ENCODE measurements at regions not wholly inside any gene's neighbourhood (a gene's known extent, or its start where the extent isn't known, plus 50 kb on each side); places are given as distances from the start of the nearest gene placed in this dataset.

DNA sequence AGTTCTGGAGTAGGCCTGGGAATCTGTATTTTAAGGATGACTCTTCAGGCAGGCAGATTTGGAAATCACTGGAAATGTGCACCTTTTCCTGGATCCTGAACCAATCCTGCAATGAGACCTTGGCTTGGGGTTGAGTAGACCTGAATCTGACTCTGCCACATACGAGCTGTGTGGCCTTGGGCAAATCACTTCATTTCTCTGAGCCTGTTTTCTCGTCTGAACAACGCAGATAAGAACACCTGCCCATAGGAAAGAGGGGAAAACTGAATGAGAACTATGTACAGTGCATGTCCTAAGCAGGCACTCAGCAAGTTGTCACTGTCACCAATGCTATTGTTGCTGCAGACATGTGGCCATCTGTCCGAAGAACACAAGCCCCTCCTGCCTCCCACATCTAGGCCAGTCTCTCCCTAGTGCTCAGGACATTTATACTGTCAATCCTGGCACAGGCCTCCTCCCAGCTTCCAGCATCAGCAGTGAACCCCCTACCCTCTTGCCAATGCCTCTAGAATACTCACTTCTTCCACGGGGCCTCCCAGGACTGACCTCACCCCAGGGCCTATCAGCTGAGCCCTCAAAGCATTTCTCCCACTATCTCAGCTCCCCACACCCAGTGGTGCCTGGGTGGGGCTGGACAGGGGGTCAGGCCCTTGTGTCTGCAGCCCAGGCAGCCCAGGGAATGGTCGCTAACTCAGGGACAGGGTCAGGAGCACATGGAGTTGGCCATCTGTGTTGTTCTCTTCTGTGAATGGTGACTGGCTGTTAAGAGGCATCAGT lies 88.8 kb upstream of the ZBTB40 start:
- no peak for DNase-seq

DNA sequence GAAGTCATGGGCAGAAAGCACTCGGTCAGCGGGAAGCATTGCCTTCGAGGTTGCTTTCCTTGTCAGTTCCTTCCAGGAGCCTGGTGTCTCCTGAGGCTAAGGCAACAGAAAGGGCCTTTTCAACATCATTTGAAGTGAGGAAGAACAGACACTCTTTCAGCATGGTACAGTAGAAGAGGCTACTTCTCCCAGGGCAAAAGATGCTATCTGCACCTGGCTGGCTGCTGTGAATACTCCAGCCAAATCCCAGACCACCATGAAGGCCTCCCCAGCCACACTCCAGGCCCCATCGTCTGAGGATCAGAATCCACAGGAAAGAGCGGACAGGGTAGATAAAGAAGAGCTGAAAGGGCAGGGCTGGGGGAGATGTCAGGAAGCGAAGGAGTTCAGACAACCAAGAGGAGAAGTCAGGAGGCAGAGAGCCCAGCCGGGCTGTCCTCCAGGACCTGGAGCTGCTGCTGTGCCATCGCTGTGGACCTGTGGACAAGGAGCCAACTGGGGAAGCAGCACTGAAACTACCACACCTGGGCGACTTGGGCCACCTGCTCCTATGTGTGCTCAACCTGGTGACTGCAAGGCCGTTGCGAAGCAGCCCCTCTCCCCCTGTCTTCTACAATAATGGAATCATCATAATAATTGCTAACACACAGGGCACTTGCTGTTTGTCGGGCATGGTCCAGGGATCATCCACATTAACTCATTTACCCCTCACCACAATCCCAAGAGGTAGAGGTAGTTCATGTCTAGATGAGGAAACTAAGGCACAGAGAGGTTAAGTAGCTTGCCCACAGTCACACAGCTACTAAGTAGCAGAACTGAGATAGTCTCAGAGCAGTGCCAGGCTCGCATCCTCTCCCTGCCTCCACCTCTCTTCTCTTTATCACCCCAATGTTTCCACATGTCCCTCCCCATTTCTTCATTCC lies 88.0 kb upstream of the ZBTB40 start:
- DNase-seq, result no peak

DNA sequence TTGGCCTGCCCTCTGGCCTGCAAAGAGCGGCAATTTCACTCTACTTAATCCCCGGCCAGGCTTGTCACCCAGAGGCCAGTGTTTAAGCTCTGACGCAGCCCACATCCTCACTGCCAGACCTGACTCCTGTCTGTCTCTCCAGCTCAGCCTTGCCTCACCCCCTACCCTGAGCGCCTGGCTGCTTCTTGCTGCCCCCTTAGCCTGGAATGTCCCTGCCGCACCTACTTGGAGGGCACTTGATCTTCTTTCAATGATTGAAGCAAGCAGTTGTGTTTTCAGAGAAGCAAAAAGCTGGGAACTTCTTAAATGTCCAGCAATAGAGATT lies 87.4 kb upstream of the ZBTB40 start:
- DNase-seq, result no peak

DNA sequence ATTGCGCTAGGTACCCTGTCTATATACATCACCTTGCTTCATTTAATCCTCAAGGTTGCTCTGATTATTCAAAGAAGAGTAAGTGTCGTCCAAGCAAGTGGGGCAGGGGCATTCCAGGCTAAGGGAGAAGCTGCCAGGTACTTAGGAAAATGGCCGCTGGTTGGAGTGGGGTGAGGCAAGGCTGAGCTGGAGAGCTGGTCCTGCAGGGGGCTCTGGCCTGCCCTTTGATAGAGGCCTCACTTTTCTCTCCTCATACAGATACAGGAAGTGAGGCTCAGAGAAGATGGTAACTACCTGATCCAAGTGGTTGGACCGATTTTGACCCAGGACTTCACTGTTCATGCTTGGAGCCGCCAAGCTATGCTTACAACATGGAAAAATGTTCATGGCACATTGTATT lies 86.9 kb upstream of the ZBTB40 start:
- DNase-seq, result no peak

DNA sequence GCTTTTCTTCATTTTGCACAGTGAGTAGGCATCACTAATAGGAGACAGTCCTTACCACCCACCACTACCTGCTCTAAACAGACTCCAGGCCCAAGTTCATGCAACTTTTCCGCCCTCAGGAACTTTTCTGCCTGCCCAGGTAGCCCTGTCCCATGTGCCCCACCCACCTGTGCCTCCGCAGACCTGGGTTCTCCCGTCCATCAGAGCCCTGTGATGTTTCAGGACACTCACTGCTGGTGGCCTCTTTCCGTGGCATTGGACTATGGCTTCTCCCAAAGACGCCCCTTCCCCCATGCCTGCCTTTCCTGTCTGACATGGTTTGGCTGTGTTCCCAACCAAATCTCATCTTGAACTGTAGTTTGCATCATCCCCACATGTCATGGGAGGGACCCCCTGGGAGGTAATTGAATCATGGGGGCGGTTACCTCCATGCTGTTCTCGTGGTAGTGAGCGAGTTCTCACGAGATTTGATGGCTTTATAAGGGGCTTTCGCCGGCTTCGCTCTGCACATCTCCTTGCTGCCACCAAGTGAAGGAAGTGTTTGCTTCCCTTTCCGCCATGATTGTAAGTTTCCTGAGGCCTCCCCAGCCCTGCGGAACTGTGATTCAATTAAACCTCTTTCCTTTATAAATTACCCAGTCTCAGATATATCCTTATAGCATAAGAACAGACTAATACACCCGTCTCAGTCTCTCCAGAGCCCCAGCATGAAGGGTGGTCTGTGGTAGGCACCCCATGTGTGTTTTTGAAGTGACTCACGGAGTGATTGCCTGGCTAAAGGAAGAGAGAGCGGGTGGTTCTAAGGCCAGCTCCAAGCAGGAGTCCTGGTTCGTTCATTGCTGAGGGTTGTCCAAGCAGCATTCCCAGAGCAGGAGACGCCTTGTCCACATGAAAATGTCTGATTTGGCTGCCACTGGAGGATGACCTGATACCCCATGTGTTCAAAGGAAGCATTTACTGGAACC lies 86.0 kb upstream of the ZBTB40 start:
- DNase-seq, result no peak

DNA sequence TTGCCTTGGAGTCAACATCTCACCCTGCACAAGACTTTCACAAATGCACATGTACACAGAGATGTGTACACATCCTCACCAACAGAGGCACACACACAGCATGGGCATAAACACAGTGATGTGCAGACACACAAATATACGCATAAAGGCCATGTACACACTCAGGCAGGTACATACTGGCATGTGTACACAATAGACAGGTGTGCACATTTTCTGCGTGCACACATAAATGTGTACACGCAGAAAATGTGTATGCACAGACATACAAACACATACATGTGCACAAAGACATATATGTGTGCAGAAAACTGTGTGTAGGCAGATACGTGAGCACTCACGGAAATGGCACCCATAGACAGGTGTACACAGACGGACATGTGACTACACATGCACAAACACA lies 85.3 kb upstream of the ZBTB40 start:
- DNase-seq, result no peak

DNA sequence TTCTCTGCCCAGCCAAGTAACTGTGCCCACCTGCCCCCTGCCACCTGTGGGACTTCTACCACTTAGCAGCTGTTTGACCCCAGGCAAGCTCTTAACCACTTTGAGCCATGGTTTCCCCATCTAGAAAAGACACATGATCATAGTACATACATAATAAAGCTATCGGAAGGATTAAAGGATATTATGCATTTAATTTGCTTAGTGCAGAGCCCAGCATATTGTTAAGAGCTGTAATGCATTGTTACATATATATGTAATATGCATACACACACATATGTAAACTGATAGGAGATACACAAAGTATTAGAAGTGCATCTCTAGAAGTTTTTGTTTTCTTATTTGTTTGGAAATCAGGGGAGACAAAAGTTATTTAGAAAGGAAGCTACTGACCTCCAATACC lies 83.5 kb upstream of the ZBTB40 start:
- no peak for DNase-seq

DNA sequence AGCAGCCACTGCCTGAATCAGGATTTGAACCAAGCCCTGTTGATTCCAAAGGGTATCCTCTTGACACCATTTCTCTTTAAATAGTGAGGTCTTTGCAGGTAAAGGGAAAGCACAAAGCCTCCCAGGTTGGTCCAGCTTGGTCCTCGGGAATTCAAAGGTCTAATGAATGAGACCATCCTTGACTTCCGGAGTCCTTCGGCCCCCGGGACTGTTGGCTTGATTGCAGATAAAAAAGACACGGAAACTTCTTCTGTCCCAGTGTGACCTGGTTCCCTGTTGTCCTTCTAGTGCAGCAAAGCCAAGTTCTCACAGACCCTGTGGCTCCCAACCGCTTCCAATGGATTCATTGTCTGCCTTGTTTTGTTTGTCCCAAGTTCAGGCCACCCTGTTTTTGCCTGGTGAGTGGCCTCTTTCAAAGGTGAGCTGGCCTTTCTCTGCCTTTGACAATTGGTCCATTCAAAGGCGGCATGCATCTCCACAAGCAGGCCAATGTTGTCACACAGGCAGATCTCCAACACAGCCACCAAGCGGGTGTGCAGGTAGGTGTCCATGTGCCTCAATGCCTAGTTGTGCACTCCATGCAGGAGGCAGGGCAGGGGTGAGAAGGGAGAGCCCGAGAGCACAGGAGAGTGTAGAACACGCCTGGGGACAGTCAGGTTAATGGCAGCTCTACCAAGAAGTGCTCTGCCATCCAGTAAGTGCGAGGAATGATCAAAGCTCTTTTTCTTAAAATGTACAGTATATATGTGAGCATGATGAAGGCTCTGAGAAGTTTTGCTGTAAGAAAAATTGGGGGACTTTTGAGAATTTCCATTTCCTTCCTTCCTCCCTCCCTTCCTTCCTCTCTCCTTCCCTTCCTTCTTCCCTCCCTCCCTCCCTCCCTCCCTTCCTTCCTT lies 82.1 kb upstream of the ZBTB40 start:
- DNase-seq, result no peak

DNA sequence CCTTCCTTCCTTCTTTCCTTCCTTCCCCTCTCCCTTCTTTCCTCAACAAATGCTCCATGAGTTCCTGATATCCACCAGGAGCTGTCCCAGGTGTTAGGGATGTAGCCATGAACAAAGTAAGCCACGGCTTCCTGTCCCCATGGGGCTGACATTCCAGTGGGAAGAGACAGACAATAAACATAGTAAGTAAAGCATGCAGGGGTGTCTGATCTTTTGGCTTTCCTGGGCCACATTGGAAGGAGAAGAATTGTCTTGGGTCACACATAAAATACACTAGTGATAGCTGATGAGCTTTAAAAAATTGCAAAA lies 81.5 kb upstream of the ZBTB40 start:
- DNase-seq, result no peak

DNA sequence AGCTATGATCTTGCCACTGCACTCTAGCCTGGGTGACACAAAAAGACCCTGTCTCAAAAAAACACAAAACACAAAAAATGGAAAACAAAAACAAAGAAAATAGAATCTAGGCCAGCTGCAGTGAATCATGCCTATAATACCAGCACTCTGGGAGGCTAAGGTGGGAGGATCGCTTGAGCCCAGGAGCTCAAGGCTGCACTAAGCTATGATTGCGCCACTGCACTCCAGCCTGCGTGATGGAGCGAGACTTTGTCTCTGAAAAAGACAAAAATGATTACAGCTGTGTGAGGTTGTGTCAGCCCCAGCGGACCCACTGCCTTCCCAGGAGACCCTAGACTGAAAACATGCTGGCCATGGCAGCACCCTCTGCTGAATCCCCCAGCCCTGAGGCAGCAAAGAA lies 80.2 kb upstream of the ZBTB40 start:
- DNase-seq, result no peak

DNA sequence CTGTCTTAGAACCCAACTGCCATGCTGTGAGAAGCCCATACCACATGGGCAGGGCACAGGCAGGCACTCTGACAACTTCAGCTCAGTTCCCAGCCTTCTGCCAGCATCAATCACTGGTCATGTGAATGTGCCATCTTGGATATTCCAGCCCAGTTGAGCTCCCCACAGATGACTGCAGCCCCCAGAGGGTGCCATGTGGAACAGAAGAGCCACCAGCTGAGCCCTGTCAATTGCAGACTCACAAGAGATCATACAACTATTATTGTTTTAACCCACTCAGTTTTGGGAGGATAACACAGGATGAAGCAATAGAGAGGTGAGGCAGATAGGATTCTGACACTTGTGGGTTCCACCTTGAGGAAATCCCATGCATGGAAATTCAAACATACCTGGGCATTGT lies 78.4 kb upstream of the ZBTB40 start:
- DNase-seq, result no peak

DNA sequence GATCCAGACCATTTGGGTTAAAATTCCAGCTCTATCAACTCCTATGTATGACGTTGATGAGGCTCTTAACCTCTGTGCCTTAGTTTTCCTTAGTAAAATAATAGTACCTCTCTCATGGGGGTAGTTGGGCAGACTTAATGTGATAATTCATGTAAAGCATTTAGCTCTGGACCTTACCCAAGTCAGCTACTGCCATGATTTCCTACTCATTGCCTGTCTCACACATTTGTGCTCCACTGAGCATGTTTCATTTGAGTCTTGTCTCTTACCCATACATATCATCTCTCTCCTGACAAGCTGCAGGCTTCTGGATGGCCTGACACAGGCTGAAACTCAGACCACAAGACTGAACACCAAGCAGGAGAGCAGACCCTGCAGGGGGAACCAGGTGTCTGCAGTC lies 77.7 kb upstream of the ZBTB40 start:
- no peak for DNase-seq

DNA sequence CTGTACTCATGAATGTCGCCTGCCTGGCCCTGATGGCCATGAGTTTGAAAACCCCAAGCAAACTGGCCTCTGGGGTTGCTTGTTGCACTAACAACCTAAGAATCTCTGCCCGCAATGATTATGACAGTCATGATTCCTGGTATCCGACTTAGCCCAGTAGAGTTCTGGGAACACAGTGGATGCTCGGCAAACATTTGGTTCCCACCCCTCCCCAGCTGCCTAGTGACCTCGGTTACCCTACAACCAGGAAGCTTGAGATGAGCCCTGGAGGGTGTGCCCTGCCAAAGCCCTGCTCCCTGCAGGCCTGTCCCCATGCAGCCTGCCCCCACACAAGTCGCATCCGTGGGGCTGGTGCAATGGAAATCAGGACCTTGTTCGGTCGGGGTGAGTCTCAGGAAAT lies 76.0 kb upstream of the ZBTB40 start:
- DNase-seq, result no peak

DNA sequence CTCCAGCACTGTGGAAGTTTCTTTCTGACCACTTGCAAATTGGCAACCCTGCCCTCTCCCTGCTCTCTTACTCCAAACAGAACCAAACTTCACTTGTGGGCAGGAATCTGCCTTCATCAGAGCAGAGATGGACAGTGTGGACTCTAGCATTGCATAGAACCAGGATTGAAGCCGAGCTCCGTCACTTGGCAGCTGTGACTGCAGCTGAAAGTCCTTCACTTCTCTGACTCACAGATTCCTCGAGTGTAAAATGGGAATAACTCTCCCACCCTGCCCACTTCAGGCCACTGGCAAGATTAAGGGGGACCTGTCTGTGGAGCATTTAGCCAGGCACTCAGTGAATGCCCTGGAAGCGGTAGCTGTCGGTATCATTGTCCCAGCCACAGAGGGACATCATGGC lies 75.7 kb upstream of the ZBTB40 start:
- DNase-seq, result no peak

DNA sequence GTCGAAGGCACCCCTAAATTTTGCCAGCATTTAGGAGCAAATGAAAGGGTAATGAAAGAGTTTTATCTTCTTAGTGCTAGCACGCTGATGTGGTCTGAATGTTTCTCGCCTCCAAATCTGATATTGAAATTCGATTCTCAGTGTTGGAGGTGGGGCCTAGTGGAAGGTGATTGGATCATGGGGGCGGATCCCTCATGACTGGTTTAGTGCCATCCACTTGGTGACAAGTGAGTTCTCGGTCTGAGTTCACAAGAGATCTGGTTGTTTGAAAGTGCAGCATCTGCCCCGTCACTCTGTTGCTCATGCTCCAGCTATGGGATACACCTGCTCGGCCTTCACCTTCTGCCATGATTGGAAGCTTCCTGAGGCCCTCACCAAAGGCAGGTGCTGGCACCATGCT lies 75.1 kb upstream of the ZBTB40 start:
- no peak for DNase-seq

DNA sequence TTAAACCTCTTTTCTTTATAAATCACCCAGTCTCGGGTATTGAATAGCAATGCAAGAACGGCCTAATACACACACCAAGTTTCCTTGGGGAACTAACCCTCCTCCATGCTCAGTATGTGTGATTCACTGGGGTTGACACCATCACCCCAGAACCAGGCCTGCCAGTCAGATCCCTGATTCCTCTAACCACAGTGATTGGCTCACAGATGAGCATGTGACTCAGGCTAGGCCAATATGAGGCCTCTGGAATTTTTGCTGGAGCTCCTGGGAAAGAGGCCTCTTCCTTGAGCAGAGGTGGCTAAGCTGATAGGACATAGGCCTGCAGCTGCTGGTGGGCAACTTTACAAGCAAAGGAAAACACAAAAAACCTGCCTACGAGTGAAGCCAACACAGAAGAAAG lies 74.7 kb upstream of the ZBTB40 start:
- DNase-seq, result no peak

DNA sequence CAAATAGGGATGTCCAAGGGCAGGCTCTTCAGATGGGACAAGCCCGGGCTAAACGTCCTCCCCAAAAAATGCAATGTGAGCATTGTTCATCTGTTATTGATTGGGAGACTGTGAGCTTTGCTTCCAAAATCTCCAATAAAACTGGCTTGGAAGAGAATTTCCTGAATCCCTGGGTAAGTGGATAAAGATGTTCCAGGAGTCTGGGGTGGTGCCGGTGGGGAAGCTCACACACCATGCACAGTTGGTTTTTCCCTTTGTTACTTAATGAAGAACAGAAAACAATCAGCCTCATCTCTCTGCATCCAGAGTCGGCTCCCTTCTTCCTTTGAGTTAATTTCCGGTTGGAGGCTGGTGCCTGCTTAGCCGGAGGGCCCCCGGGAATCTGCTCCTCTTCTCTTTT lies 72.1 kb upstream of the ZBTB40 start:
- DNase-seq, result no peak

DNA sequence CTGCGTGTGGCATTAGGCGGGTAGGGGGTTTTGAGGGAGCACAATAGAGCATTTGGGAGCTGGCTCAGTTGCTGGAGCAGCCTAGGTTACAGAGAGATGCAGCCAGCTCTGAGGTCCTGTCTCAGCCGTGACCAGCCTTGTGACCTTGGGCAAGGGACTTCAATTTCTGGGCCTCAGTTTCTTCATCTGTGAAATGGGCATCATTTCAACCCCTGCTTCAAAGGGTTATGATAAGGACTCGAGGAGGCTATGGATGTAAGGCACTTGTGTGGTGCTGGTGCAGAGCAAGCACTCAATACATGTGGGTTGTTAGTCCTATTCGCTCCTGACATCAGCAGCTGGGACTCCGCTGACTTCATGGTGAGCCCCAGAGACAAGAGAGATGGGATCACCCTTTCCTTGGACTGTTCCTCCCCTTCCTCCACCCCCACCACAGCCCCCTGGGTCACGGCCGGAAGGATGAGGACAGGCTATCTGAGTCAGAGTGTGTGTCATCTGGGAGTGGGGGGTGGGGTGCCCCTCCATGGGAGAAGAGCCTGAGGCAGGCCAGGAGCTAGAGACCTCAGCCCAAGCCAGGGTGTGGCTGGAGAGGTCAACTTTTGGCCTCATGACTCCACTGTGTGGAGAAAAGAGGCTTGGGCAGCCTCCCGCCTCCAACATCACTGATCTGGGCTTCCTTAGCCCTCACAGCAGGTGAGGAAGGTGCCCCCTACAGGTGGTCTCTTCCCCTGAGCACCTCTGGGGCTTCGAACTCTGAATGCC lies 71.4 kb upstream of the ZBTB40 start:
- no peak for DNase-seq

DNA sequence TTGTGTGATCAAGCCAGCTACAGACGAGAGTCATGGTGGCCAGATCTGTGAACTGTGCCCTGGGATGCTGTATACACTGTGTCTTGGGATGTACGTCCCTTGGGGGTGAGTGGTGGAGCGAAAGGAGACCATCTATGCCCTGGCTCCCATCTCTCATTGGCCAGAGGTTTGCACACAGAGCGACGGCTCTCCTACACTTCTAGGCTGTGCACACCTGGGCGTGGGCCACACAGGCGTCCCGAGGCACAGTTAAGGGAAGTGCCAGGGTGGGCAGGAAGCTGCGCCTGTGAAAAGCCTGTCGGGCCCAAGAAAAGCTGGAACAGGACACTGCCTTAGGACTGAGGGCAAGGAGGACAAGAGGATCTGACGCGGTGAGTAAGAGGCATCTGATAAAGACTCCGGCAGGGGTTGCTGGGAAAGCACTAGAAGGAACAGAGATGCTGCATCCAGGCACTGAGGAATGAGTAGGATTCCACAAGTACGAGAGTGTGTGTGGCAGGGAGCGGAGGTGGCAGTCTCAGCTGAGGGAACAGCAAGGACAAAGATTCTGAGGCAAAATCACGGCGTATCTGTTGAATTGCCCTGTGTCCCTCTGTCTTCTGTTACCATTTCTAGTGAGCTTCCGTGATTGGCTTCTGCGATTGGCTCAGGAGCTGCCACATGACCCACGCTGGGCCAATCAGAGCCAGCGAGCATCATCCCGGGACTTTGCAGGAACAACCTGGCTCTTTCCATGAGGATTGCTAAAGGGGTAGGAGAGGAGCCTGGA lies 67.9 kb upstream of the ZBTB40 start:
- no peak for DNase-seq

DNA sequence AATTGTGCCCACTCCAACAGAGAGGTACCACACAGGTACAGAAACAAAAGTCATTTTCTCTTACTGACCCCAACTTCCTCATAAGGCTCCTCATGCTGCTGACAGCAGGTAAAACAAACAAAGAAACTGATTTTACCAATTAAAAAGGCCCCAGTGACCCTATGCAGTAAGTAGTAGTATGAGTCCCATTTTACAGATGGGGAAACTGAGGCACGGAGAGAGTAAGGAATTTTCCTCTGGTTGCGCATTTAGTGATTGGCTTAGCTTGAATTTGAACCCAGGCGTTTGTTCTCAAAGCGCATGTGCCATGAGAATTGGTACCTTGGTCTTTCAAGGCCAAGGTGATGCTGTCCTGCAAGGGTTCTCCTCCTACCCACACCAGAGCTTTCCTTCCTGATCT lies 66.1 kb upstream of the ZBTB40 start:
- DNase-seq, result no peak

DNA sequence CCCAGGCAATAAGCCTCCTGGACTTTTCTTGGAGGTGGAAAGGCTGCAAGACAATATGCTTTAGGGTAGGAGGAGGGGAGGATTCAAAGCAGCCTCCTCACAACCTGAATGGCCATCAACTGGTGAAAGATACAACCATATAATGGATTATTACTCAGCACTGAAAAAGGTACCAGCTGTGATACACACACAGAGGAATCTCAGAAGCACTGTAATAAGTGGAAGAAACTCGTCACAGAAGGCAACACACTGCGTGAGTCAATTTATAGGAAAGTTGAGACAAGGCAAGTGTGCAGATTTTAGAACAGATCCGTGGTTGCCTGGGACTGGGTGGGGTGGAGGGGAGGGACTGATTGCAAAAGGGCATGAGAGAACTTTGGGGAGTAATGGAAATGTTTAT lies 64.9 kb upstream of the ZBTB40 start:
- no peak for DNase-seq

Measured in activated CD8-positive, alpha-beta memory T cell treated with anti-CD3 and anti-CD28 coated beads, Interleukin-2, amount 50 U/mL, for 48 hours (primary cell).